GM18517 (cell line): ENCODE measurements at regions not wholly inside any gene's neighbourhood (a gene's known extent, or its start where the extent isn't known, plus 50 kb on each side); places are given as distances from the start of the nearest gene placed in this dataset.

Experiments used
- ATAC-seq: cut with Tn5 transposase; IDR thresholded peaks from one replicate; pipeline ENCODE4 v1.9.1; 2021; ENCODE audit warnings: mild to moderate bottlenecking, moderate library complexity; ENCODE audit not compliant: unreplicated experiment

- ATAC-seq = no peak
Observed at GRCh38 chr3:115445559-115445958, 177.8 kb upstream of the GAP43 start.

GRCh38 chr3:115448851-115449250, 174.5 kb upstream of the GAP43 start:
- no peak for ATAC-seq

DNA sequence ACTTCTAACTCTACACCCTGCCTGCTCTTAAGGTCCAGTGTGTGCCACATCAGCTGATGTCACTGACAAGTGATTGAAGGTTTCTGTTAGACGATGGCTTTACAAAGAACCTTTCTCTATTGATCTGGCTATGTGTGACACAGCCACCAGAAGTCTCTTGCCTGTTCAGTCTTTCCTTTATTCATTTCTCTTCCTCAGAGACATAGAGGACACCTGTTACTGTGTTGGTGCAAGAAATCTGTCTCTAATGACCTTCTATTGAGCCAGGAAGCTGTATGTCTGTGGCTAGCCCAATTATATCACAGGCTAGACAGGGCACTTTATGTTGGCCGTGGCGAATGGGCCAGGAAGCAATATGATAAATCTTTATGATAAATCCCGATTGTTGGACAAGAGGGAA, 173.3 kb upstream of the GAP43 start:
- ATAC-seq = no peak

GRCh38 chr3:115464036-115464435, 159.3 kb upstream of the GAP43 start:
- ATAC-seq = no peak

DNA sequence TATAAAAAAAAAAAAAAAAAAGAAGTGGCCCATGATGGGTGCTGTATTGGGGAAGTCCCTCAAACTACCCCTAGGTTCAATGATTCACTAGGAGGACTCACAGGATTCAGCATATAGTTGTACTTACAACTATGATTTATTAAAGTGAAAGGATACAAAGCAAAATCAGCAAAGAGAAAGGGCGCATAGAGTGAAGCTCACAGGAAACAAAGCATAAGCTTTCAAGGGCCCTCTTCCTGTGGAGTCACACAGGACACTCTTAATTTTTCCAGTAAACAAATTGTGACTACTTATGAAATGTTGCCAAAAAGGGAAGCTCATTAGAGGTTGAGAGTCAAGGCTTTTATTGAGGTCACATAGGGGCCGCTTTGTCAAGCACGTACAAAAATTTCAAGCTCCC, 153.7 kb upstream of the GAP43 start:
- no peak for ATAC-seq

- ATAC-seq = no peak
Observed at GRCh38 chr3:115470254-115470653, 153.1 kb upstream of the GAP43 start.

- ATAC-seq = no peak
Observed at GRCh38 chr3:115475178-115476041, 147.9 kb upstream of the GAP43 start.

DNA sequence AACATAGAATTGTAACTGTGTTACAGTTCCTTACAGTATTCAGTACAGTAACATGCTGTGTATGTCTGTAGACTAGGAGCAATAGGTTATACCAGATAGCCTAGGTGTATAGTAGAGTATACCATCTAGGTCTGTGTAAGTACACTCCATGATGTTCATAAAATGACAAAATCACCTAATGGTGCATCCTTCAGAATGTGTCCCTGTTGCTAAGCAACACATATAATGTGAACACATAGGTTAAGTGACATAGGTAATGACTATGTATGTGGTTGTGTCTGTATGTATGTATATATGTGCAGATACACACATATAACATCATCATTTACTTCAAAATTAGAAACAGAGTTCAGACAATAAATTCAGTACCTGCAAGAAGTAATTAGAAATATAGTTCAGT, 146.8 kb upstream of the GAP43 start:
- no peak for ATAC-seq

DNA sequence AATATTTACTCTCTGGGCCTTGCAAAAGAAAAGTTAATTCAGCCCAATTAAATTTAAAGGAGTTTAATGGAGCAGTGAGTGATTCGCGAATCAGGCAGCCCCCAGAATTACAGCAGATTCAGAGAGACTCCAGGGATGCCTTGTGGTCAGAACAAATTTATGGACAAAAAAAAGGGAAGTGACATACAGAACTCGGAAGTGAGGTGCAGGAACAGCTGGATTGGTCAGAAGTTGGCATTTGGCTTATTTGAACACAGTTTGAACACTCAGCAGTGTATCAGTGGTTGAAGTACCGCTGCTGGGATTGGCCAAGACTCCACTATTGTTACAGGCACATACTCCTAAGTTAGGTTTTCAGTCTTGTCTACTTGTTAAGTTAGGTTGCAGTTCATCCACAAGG, 145.0 kb upstream of the GAP43 start:
- ATAC-seq = no peak

DNA sequence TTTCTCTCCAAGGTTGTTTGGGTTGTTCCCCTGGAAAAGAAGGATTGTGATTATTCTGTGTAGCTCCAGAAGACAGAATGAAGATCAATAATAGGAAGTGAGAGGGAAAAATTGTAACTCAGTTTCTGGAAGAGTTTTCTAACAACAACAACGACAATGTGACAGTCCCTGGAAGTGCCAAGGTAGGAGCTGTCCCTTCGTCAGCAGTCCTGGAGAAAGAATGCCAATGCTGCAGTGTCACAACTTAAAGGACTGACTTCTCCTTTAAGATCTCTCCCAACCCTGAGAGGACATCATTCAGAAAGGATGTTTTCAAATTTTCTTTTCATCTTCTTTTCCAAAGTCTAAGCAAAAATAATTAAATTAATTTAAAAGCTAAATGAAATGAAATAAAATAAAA, 136.4 kb upstream of the GAP43 start:
- no peak for ATAC-seq

- ATAC-seq = no peak
Observed at GRCh38 chr3:115487968-115488367, 135.3 kb upstream of the GAP43 start.

DNA sequence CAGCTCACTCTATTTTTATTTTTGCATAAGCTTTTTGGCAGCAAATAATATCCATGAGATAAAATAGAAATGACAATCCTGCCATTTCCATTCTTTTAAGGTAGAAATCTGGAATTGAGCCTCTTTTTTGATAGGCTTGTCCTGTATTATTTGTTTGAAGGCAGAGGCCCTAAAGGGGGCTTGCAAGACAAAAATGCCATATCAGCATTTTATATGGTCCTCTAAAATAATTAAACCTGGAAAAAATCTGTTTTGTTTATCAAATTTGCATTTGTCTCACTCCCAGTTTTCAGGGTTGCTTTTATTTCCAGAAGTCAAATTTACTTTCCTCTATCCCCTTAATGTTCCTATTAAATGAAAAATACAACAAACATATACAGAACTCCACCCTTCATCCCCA, 134.9 kb upstream of the GAP43 start:
- no peak for ATAC-seq

GRCh38 chr3:115494826-115495225, 128.5 kb upstream of the GAP43 start:
- no peak for ATAC-seq

GRCh38 chr3:115498421-115498820, 124.9 kb upstream of the GAP43 start:
- no peak for ATAC-seq

DNA sequence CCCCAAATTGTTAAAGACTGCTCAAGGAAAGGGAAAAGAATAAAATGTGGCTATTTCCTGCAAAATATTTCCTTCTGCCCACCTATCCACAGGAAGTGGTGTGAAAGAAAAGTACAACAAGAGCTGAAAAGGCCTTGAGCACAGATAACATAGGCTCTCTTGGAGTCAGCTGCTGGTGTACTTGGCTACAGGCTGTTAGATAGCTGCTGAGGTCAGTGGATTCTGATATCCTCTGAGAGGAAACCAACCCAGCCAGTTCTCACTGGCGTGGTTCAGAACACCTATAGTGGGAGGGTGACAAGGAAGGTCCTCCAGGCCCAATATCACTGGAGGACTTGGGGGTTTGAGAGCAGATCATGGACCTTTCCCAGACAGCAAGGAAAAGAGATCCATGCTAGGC, 124.4 kb upstream of the GAP43 start:
- ATAC-seq = no peak

GRCh38 chr3:115499666-115500065, 123.6 kb upstream of the GAP43 start:
- no peak for ATAC-seq

DNA sequence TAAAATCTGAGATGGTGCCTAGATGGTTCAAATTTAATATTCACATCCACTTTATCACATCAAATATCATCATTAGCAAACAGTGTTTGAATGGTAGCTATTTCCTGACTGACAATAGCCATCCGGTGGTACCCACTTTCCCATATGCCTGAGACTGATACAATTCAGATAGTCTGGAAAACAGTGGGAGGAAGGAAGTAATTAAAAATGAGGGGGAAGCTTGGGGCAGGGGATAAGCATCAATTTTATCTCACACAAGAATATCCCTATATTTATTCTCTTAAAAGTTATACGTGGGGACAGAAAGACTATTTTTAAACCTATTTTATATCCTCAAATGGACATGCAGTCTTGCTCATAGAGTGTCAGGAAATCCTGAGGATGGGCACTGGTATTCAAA, 122.5 kb upstream of the GAP43 start:
- no peak for ATAC-seq

DNA sequence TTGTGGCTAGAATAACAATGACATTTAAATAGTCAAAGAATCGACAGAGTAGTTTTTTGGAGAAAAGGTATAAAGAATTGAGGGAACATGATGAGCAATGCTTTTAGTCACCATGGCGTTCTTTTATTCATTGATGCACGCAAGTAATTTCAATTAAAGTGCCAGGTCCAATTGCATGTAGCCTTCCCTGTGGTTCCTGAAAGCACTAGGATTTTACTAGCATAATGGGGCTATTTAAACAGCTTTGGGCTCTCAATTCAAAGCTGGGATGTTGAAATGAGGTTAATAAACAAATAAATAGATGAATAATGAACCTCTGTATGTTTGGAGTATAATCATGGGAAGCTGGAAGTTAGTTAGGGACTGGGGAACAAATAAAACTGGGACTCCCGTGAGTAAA, 121.2 kb upstream of the GAP43 start:
- ATAC-seq = no peak

GRCh38 chr3:115503394-115503793, 119.9 kb upstream of the GAP43 start:
- ATAC-seq = no peak

- no peak for ATAC-seq
Observed at GRCh38 chr3:115508562-115508961, 114.7 kb upstream of the GAP43 start.

- no peak for ATAC-seq
Observed at GRCh38 chr3:115512565-115513415, 110.5 kb upstream of the GAP43 start.

DNA sequence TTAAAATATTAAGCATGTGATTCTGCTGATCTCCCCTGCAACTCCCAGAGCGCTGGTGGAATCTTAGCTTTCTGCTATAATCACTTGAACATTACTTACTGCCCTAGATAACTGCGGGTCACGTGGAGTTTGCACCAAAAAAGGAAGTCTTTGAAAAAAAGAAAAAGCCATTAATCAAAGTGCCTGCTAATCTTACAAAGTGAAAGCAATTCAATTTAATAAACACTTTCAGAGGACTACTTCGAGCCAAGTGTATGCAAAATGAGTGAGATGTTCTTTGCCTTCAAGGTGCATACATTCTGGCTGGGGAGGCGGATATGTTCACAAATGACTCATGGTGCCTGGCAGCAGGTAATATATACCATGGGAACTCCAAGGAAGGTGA, 109.9 kb upstream of the GAP43 start:
- ATAC-seq = no peak
